Hepatocyte (in vitro differentiated cells): ENCODE measurements at regions not wholly inside any gene's neighbourhood (a gene's known extent, or its start where the extent isn't known, plus 50 kb on each side); places are given as distances from the start of the nearest gene placed in this dataset.

ENCODE experiments used
- CTCF ChIP-seq: fragments of 200-600 bp; sonication (generic); IDR thresholded peaks from 2 replicates; pipeline ENCODE4 v1.5.1; 2016; ENCODE audit warnings: antibody characterized with exemption, mild to moderate bottlenecking; ENCODE audit not compliant: poor library complexity
- EZH2 ChIP-seq: fragments of 200-600 bp; sonication (generic); IDR thresholded peaks from 2 replicates; pipeline ENCODE4 v1.6.1; 2016; ENCODE audit warnings: antibody characterized with exemption, mild to moderate bottlenecking, borderline replicate concordance
- EZH2phosphoT487 ChIP-seq: fragments of 200-600 bp; sonication (generic); IDR thresholded peaks from one replicate; pipeline ENCODE4 v1.6.1; 2018; ENCODE audit warnings: antibody characterized with exemption, mild to moderate bottlenecking, low read depth, moderate library complexity; ENCODE audit not compliant: unreplicated experiment, severe bottlenecking

DNA sequence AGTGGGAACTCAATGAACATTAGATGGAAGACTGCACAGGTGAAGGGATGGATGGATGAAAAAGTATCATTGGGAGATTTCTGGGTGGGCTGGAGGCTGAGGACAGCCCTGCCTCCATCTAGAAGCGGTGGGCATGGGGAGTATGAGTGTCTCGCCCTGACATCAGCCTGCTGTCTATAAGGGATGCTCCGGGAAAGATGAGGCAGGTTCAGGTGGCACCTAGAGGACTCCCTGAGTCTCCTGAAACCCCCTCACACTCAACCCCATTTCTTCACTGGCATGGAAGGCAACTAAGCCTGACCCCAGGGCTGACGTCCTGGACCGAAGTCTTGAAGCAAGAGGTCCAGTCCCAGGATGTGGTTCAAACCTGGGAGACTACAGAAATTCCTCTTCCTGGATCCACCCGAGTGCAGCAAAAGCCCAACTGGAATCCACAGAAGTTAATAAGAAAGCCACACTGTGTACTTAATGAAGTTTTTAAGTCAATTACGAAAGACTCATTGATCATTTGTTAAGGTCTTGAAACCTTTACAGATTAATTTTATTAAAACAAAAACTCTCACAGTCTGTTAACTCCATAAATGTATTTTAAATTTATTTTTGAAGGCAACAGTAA, 238.8 kb downstream of the EMX2 start:
- TF ChIP-seq CTCF (no peak), EZH2 (no peak), EZH2phosphoT487 (no peak)
